ENCODE measurements at regions not wholly inside any gene's neighbourhood (a gene's known extent, or its start where the extent isn't known, plus 50 kb on each side); places are given as distances from the start of the nearest gene placed in this dataset.

- H3K36me3 ChIP-seq (ENCODE audit: control insufficient read depth, insufficient read depth, low read length), result no peaks in the 10 kb centered on the region
- no peak overlapping the region for H2BK15ac ChIP-seq (ENCODE audit: low read depth, low read length)
- no peak overlapping the region for H2AFZ ChIP-seq (replicated peaks; ENCODE audit: low read length, poor library complexity)
- H2AK5ac ChIP-seq (ENCODE audit: low read depth, low read length), result no peak overlapping the region
- intact Hi-C loops (cut with micrococcal nuclease) (no loop called here), in situ Hi-C loops (cut with MboI; ENCODE audit: low sequenced_read_pairs) (loop anchor here (25.0 kb wide), 1 partner anchor 149 kb away; no protein-coding TSS in a partner anchor), dilution Hi-C loops (cut with HindIII; ENCODE audit: low sequenced_read_pairs, unreplicated experiment) (loop anchor here (25.0 kb wide), 1 partner anchor 174 kb away; no protein-coding TSS in a partner anchor)
- H3K4me1 ChIP-seq (ENCODE audit: control insufficient read depth, insufficient read depth, low read length), result no peaks in the 10 kb centered on the region
- no peak overlapping the region for H3K27ac ChIP-seq (ENCODE audit: insufficient read depth, low read length)
- peak; percentile 20 for DNase-seq
- BruUV-seq (replicated peaks), result no TSS peak
- no peak overlapping the region for H2BK5ac ChIP-seq (ENCODE audit: low read depth, low read length, poor library complexity, severe bottlenecking)
- no peak overlapping the region for H2BK20ac ChIP-seq (ENCODE audit: low read depth, low read length)
- no peak overlapping the region for H3K23ac ChIP-seq (ENCODE audit: low read depth, low read length)
- H2BK120ac ChIP-seq (ENCODE audit: low read depth, low read length), result no peak overlapping the region
- H3K9ac ChIP-seq (ENCODE audit: low read depth, low read length), result no peak overlapping the region
- no CpG with 5 or more reads among the region's 6 CpGs for WGBS, 2 experiments (ENCODE audit: extremely low coverage in 2 of 2, insufficient read length in 1 of 2)
- no peaks in the 10 kb centered on the region; the same call in 1 of the 2 replicates for H3K9me3 ChIP-seq (ENCODE audit: control insufficient read depth, insufficient read depth, low read length)
- ChIA-PET POLR2A (ENCODE audit: unreplicated experiment) (no interaction called here), CTCF (interaction anchor here (1.0 to 1.3 kb wide), 2 partner anchors 70 to 179 kb away, joined by 3 read pairs; no protein-coding TSS in a partner anchor)
- H3K4me2 ChIP-seq (ENCODE audit: low read depth, low read length), result no peak overlapping the region
- no peak overlapping the region for H4K8ac ChIP-seq (ENCODE audit: low read depth in 2 of 2, low read length in 2 of 2)
- H3K4ac ChIP-seq (ENCODE audit: low read depth, low read length), result no peak overlapping the region
- H3K27me3 ChIP-seq (ENCODE audit: control insufficient read depth, insufficient read depth, low read length), result peaks cover 86% of the 10 kb centered on the region
- peak overlapping the region; percentile 35 for H2AK9ac ChIP-seq (replicated peaks; ENCODE audit: low read depth, low read length, poor library complexity)
- no peak for ATAC-seq (ENCODE audit: low read depth)
- H3K9me1 ChIP-seq (ENCODE audit: insufficient read depth, low read length), result 0 out of 2 replicates have a peak, but pooled peaks cover 4% of the 10 kb centered on the region
- no peak overlapping the region for H3K18ac ChIP-seq (ENCODE audit: low read depth, low read length)
- no peak overlapping the region for H4K5ac ChIP-seq (ENCODE audit: low read depth, low read length)
- TF ChIP-seq CHD1 (IDR thresholded peaks at IDR 0.05; ENCODE audit: low read depth, low read length) (no peak), CTCF (conservative IDR thresholded peaks at IDR 0.05; ENCODE audit: low read depth, low read length) (peak; percentile 30; the same call in 1 of the 2 replicates), SMC3 (IDR thresholded peaks at IDR 0.05; ENCODE audit: low read depth, low read length) (peak; percentile 42), RAD21 (IDR thresholded peaks at IDR 0.05; ENCODE audit: low read length) (peak; percentile 35)
- H4K20me1 ChIP-seq (ENCODE audit: insufficient read depth, low read length), result peaks cover 3% of the 10 kb centered on the region; the same call in 1 of the 2 replicates
- no peak overlapping the region for H3K14ac ChIP-seq (replicated peaks; ENCODE audit: low read depth, low read length)
- H4K91ac ChIP-seq (ENCODE audit: insufficient read depth, low read depth, low read length), result no peak overlapping the region
- no peak overlapping the region for H3K56ac ChIP-seq (ENCODE audit: extremely low read depth, insufficient read depth, low read length)
- H3K79me1 ChIP-seq (ENCODE audit: low read depth in 1 of 2, low read length in 2 of 2), result no peaks in the 10 kb centered on the region
- no peak overlapping the region for H3K4me3 ChIP-seq (ENCODE audit: insufficient read depth, low read depth, low read length)
Observed at GRCh38 chr10:101287997-101288635, 58.9 kb upstream of the LBX1 start.
